ENCODE measurements at regions not wholly inside any gene's neighbourhood (a gene's known extent, or its start where the extent isn't known, plus 50 kb on each side); places are given as distances from the start of the nearest gene placed in this dataset.

DNA sequence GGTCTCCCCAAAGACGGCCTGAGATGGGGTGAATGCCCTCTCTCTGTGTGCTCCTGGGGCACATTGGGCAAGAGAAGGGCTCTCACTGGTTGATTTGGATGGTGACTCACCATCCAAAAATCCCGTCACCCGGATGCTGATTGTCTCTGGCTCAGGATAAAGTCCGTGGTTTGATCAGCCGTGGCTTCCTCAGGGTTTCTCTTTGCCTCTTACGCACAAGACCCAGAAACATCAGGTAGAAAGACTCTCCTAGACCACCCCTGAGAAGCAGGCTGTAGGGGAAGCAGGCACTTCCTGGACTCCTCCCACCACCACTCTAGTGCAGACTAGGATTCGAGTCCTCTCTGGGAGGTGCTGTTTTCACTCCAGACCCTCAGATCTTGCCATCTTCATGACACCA lies 176.1 kb upstream of the NCAM1 start:
- TF ChIP-seq, protein P1, sequence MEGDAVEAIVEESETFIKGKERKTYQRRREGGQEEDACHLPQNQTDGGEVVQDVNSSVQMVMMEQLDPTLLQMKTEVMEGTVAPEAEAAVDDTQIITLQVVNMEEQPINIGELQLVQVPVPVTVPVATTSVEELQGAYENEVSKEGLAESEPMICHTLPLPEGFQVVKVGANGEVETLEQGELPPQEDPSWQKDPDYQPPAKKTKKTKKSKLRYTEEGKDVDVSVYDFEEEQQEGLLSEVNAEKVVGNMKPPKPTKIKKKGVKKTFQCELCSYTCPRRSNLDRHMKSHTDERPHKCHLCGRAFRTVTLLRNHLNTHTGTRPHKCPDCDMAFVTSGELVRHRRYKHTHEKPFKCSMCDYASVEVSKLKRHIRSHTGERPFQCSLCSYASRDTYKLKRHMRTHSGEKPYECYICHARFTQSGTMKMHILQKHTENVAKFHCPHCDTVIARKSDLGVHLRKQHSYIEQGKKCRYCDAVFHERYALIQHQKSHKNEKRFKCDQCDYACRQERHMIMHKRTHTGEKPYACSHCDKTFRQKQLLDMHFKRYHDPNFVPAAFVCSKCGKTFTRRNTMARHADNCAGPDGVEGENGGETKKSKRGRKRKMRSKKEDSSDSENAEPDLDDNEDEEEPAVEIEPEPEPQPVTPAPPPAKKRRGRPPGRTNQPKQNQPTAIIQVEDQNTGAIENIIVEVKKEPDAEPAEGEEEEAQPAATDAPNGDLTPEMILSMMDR (IDR thresholded peaks at IDR 0.05), result no peak
- no peak for TF ChIP-seq EP300 (IDR thresholded peaks at IDR 0.05; ENCODE audit: low read depth)
- no peak for TF ChIP-seq POLR2AphosphoS5 (IDR thresholded peaks at IDR 0.05)
- no peak for TF ChIP-seq POLR2A (IDR thresholded peaks at IDR 0.05)

Data from transverse colon (tissue), 4 donors.